ENCODE measurements at regions not wholly inside any gene's neighbourhood (a gene's known extent, or its start where the extent isn't known, plus 50 kb on each side); places are given as distances from the start of the nearest gene placed in this dataset.
A peak's percentile ranks its signal among the peaks of the same experiment; 100 is the strongest.

- H3K4me1 ChIP-seq: peaks cover 0 to 28% (median 12%) of the 10 kb centered on the region in 3 donors
- H3K9me3 ChIP-seq: peaks cover 0 to 9% (median 9%) of the 10 kb centered on the region in 3 donors
- DNase-seq: no peak
- WGBS, 2 donors: 33 to 48% methylated on average over 3 of the region's 3 CpGs
- no peaks in the 10 kb centered on the region for H3K36me3 ChIP-seq
- H3K27me3 ChIP-seq: no peaks in the 10 kb centered on the region
- no peak overlapping the region for H3K4me3 ChIP-seq
- H3K27ac ChIP-seq: peak overlapping the region in 3 of 4 donors; percentile 3 to 64 (median 8)
- TF ChIP-seq POLR2A (IDR thresholded peaks at IDR 0.05) (no peak), CTCF (IDR thresholded peaks at IDR 0.05) (peak in 1 of 6 experiments; percentile 19)
- intact Hi-C loops (cut with DNase I): no loop called here
These were observed 214.1 kb downstream of the COL12A1 start for GRCh38 chr6:74991573-74992332.

DNA sequence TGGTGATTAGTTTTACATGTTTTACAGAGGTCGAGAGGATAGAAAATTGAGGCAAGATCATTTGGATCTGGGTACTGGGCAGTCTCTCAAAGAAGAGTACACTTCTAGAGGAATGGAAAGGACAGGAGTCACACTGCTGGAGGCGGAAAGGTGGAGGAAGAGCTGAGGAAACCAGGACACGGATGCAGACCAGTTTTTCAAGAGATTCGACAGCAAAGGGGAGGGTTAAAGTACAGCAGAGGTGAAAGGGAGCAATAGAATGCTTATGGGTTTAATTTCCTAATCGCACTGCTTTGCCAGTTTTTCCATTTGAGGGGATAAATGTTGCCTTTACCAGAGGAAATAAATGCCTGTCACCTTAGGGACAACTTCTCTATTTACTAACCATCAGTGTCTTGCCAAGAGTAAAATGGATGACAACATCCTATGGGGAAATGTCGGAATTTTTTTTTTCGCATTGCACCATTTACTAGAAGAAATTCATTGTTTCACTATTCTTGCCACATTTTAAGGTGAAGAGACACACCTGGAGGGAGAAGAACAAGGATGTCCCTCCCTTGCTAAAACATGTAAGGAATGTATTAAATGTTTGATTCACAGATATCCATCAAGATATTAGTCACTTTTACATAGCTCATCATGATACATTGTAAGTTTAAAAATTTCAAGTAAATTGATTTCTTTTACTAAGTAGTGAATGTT, 226.6 kb downstream of the COL12A1 start:
- no peak for DNase-seq
- peaks cover 0 to 15% (median 4%) of the 10 kb centered on the region in 3 donors for H3K4me1 ChIP-seq

GRCh38 chr6:74976701-74977100, 229.2 kb downstream of the COL12A1 start:
- Histone ChIP-seq H3K27me3 (no peaks in the 10 kb centered on the region), H3K4me3 (no peak overlapping the region), H3K4me1 (peaks cover 0 to 25% (median 9%) of the 10 kb centered on the region in 3 donors), H3K9me3 (no peaks in the 10 kb centered on the region), H3K27ac (no peak overlapping the region), H3K36me3 (no peaks in the 10 kb centered on the region)
- 57 to 67% methylated on average over 2 of the region's 2 CpGs for WGBS, 2 donors
- no peak for TF ChIP-seq CTCF (IDR thresholded peaks at IDR 0.05)
- TF ChIP-seq POLR2A (IDR thresholded peaks at IDR 0.05): no peak
- intact Hi-C loops (cut with DNase I): no loop called here
- DNase-seq: no peak

More for the DNA sequence above, 226.6 kb downstream of the COL12A1 start:
- Histone ChIP-seq H3K36me3 (no peaks in the 10 kb centered on the region), H3K27ac (no peak overlapping the region), H3K4me3 (no peak overlapping the region), H3K9me3 (no peaks in the 10 kb centered on the region), H3K27me3 (no peaks in the 10 kb centered on the region)
- WGBS, 2 donors: 74 to 79% methylated on average over 7 of the region's 7 CpGs
- TF ChIP-seq POLR2A (IDR thresholded peaks at IDR 0.05) (no peak), CTCF (IDR thresholded peaks at IDR 0.05) (no peak)
- intact Hi-C loops (cut with DNase I): no loop called here

DNA sequence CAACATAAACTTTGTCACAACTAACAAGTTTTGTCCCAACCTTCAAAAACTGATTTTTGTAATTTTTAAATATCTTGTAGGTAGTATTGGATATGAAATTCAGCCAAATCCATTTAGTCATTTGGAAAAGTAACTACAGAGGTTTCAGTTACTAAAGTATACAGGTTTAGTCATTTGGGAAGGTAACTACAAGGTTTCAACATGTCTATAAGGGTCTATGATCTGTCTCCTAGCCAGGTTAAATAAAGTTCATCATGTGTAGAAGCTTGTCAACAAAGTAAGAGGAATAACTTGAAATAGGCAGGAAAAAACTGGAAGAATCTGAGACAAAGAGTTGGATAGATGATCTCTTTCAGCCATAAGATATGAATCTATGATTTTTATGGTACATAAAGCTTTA, 229.8 kb downstream of the COL12A1 start:
- no peak for TF ChIP-seq POLR2A (IDR thresholded peaks at IDR 0.05)
- TF ChIP-seq CTCF (IDR thresholded peaks at IDR 0.05): no peak
- Histone ChIP-seq H3K9me3 (no peaks in the 10 kb centered on the region), H3K4me3 (no peak overlapping the region), H3K4me1 (peaks cover 0 to 25% (median 9%) of the 10 kb centered on the region in 3 donors), H3K36me3 (no peaks in the 10 kb centered on the region), H3K27ac (no peak overlapping the region), H3K27me3 (no peaks in the 10 kb centered on the region)
- intact Hi-C loops (cut with DNase I): no loop called here
- no peak for DNase-seq

DNA sequence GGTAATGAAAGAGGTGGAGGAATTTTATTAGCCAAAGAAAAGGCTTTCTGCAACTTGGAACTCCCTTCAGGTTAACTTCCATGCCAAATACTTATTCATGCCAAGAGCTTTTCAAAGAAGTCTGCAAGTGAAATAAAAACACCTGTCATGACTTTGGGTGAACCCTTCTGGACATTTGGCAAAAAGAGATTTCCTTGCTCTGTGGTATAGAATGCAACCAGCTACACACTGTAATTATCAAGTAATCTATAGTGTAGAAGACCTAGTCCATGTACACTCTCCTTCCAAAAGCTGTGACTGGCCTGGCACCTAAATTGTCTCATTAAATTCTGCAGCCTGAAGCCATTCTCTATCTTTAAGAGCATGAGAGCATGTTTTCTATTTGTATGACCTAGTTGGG, 232.3 kb downstream of the COL12A1 start:
- H3K27me3 ChIP-seq: no peaks in the 10 kb centered on the region
- no peak for DNase-seq
- intact Hi-C loops (cut with DNase I): no loop called here
- no peak overlapping the region for H3K27ac ChIP-seq
- TF ChIP-seq POLR2A (IDR thresholded peaks at IDR 0.05) (no peak), CTCF (IDR thresholded peaks at IDR 0.05) (no peak)
- peaks cover 0 to 31% (median 9%) of the 10 kb centered on the region in 3 donors for H3K4me1 ChIP-seq
- no peaks in the 10 kb centered on the region for H3K36me3 ChIP-seq
- H3K4me3 ChIP-seq: no peak overlapping the region
- H3K9me3 ChIP-seq: no peaks in the 10 kb centered on the region
